ENCODE measurements at regions not wholly inside any gene's neighbourhood (a gene's known extent, or its start where the extent isn't known, plus 50 kb on each side); places are given as distances from the start of the nearest gene placed in this dataset.

DNA sequence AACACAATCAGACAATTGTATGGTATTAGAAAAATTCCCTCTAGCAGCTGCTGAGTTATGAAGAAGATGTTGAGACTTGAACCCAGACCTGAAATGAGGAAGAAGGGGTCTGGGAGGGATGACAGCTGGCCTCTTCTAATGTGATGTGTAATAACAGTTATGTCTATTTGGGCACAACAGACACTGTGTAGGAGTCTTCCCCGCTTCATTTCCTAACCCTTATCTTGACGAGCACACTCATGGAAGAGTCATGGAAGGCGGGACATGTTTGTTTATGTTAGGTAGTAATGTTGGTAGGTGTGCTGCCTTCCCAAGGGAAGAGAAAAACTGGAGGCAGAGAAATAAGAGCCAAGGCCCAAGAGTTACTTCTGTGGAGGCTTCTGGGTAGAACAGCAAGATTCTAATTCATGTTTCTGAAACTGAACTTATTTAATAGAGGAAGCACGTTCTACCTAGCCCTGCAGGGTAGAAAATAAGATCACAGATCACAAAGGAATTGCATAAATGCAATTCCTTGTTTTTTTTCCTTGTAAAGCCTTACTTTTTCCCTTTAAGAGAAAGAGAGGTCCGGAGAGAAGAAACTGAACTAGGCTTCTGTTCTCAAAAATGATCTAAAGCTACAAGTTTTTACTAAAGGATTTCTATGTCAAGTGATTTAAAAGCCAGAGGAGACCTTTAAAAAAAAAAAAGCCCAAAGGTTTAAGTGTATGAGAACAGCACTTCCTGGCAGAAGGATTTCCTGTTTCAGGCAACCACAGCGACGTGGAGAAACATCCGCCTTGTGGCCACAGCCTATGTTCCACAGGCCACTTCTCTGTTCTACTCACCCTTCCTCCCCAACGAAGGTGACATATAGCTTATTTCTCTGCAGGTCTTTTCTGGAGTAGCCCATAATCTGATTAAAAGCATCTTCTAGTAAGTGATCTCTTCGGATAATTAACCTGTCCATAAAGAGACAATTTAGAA, 68.5 kb upstream of the STK17B start:
- Histone ChIP-seq H3K9me3 (ENCODE audit: control extremely low read depth in 1 of 3, control insufficient read depth in 2 of 3, insufficient read depth in 1 of 3, low read length in 2 of 3) (no peaks in the 10 kb centered on the region), H3K36me3 (replicated peaks in 1 of 2; ENCODE audit: control extremely low read depth in 1 of 2, control insufficient read depth in 1 of 2, extremely low read depth in 1 of 2, insufficient read depth in 2 of 2, low read length in 1 of 2) (no peaks in the 10 kb centered on the region), H3K4me2 (replicated peaks; ENCODE audit: low read depth, low read length, poor library complexity, severe bottlenecking) (peak overlapping the region; percentile 66), H4K20me1 (ENCODE audit: control insufficient read depth, insufficient read depth, low read length, poor library complexity, severe bottlenecking) (no peaks in the 10 kb centered on the region), H2AFZ (ENCODE audit: insufficient read depth, low read depth, low read length, poor library complexity, severe bottlenecking) (no peak overlapping the region), H3K9ac (ENCODE audit: low read length) (peak overlapping the region; percentile 31), H3K27me3 (replicated peaks in 1 of 4; ENCODE audit: control extremely low read depth in 1 of 4, control insufficient read depth in 3 of 4, insufficient read depth in 4 of 4, low read length in 3 of 4) (no peaks in the 10 kb centered on the region), H3K4me3 (ENCODE audit: control extremely low read depth in 1 of 5, extremely low read depth in 1 of 5, insufficient read depth in 1 of 5, low read depth in 2 of 5, low read length in 4 of 5) (peak overlapping the region in 2 of 5 experiments; percentile 23 to 36), H3K79me2 (ENCODE audit: control insufficient read depth, insufficient read depth, low read length) (peaks cover 36% of the 10 kb centered on the region), H3K27ac (ENCODE audit: low read length in 2 of 2) (peak overlapping the region; percentile 91 to 92), H3K4me1 (ENCODE audit: control insufficient read depth in 2 of 2, insufficient read depth in 2 of 2, low read length in 2 of 2) (peaks cover 72 to 84% of the 10 kb centered on the region in 2 donors)
- Mint-ChIP-seq H3K4me3 (peak overlapping the region; percentile 74), H3K27me3 (no peaks in the 10 kb centered on the region), H3K4me1 (peaks cover 77% of the 10 kb centered on the region), H3K9me3 (ENCODE audit: insufficient read depth) (no peaks in the 10 kb centered on the region), H3K27ac (peak overlapping the region; percentile 100)
- intact Hi-C loops (cut with micrococcal nuclease): loop anchor here (1.0 to 2.0 kb wide), 6 partner anchors 9 to 583 kb away; partner anchors contain the start of genes DNAH7 and SLC39A10
- no peak for TF ChIP-seq EZH2 (IDR thresholded peaks at IDR 0.05; ENCODE audit: borderline replicate concordance, insufficient read depth, low read depth, low read length, poor library complexity, severe bottlenecking)
- TF ChIP-seq, protein P1, sequence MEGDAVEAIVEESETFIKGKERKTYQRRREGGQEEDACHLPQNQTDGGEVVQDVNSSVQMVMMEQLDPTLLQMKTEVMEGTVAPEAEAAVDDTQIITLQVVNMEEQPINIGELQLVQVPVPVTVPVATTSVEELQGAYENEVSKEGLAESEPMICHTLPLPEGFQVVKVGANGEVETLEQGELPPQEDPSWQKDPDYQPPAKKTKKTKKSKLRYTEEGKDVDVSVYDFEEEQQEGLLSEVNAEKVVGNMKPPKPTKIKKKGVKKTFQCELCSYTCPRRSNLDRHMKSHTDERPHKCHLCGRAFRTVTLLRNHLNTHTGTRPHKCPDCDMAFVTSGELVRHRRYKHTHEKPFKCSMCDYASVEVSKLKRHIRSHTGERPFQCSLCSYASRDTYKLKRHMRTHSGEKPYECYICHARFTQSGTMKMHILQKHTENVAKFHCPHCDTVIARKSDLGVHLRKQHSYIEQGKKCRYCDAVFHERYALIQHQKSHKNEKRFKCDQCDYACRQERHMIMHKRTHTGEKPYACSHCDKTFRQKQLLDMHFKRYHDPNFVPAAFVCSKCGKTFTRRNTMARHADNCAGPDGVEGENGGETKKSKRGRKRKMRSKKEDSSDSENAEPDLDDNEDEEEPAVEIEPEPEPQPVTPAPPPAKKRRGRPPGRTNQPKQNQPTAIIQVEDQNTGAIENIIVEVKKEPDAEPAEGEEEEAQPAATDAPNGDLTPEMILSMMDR (IDR thresholded peaks at IDR 0.05): peak; percentile 16
- ChIA-PET POLR2A (interaction anchor here (0.7 to 4.4 kb wide), 8 partner anchors 21 to 161 kb away, joined by 4 to 34 read pairs (median 5); partner anchors contain the start of gene STK17B), CTCF (interaction anchor here (0.6 to 6.6 kb wide), 21 partner anchors 10 to 214 kb away, joined by 3 to 71 read pairs (median 4); partner anchors contain the start of gene STK17B)
- ATAC-seq (ENCODE audit: low read depth) (peak; percentile 68), DNase-seq (peak; percentile 90)
- WGBS (ENCODE audit: insufficient coverage): 5% methylated on average over 4 of the region's 10 CpGs
